ENCODE measurements at regions not wholly inside any gene's neighbourhood (a gene's known extent, or its start where the extent isn't known, plus 50 kb on each side); places are given as distances from the start of the nearest gene placed in this dataset.

- H3K27me3 ChIP-seq (ENCODE audit: insufficient read depth, low read length) = no peaks in the 10 kb centered on the region
- H3K9me3 ChIP-seq (ENCODE audit: low read length) = no peaks in the 10 kb centered on the region
- no peaks in the 10 kb centered on the region for H3K4me1 ChIP-seq (ENCODE audit: insufficient read depth, low read length)
- H3K36me3 ChIP-seq (ENCODE audit: insufficient read depth, low read length) = no peaks in the 10 kb centered on the region
- no peak overlapping the region for H3K4me3 ChIP-seq (ENCODE audit: low read length)
- no peak overlapping the region for H2AFZ ChIP-seq (ENCODE audit: low read depth, low read length)
Measured at GRCh38 chrX:63402106-63402505, 51.0 kb upstream of the SPIN4 start.

Measured in neuron (in vitro differentiated cells).